ENCODE measurements at regions not wholly inside any gene's neighbourhood (a gene's known extent, or its start where the extent isn't known, plus 50 kb on each side); places are given as distances from the start of the nearest gene placed in this dataset.

DNA sequence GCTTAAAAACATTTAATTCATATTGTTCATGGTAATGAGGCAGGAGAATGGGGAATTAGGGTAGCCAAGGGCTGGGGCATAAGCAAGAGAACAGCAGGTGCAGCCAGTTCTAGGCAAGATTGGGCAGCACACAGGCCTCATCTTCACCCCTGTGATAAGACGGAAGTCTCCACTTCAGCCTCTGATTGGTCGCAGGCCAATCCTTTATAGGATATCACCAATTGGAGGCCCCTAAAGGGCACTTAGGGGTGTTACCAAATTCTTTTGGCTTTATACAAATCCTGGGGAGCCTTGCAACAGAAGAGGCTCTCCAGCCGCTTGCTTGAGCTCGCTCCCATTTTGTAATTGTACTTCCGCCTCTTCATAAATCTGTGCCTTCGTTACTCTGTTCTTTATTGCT is 231.1 kb downstream of the REEP3 start:
- Mint-ChIP-seq H3K36me3 (ENCODE audit: low read depth) (no peaks in the 10 kb centered on the region), H3K4me1 (peaks cover 12% of the 10 kb centered on the region), H3K4me3 (no peak overlapping the region), H3K27ac (no peak overlapping the region), H3K27me3 (ENCODE audit: insufficient read depth) (no peaks in the 10 kb centered on the region), H3K9me3 (peaks cover 4% of the 10 kb centered on the region)
- WGBS, 2 experiments (ENCODE audit: insufficient coverage in 1 of 2, insufficient read length in 1 of 2), result 92 to 97% methylated on average over 6 of the region's 6 CpGs
- TF ChIP-seq, protein P1, sequence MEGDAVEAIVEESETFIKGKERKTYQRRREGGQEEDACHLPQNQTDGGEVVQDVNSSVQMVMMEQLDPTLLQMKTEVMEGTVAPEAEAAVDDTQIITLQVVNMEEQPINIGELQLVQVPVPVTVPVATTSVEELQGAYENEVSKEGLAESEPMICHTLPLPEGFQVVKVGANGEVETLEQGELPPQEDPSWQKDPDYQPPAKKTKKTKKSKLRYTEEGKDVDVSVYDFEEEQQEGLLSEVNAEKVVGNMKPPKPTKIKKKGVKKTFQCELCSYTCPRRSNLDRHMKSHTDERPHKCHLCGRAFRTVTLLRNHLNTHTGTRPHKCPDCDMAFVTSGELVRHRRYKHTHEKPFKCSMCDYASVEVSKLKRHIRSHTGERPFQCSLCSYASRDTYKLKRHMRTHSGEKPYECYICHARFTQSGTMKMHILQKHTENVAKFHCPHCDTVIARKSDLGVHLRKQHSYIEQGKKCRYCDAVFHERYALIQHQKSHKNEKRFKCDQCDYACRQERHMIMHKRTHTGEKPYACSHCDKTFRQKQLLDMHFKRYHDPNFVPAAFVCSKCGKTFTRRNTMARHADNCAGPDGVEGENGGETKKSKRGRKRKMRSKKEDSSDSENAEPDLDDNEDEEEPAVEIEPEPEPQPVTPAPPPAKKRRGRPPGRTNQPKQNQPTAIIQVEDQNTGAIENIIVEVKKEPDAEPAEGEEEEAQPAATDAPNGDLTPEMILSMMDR (conservative IDR thresholded peaks at IDR 0.05), result no peak
- H3K4me1 ChIP-seq (ENCODE audit: control insufficient read depth, insufficient read depth, low read length), result no peaks in the 10 kb centered on the region
- no peak overlapping the region for H3K9ac ChIP-seq (ENCODE audit: extremely low read depth, low read length, poor library complexity, severe bottlenecking)
- no peaks in the 10 kb centered on the region for H3K9me3 ChIP-seq (ENCODE audit: control insufficient read depth, low read length)
- DNase-seq, result no peak
- H3K36me3 ChIP-seq (ENCODE audit: control insufficient read depth, insufficient read depth, low read length), result no peaks in the 10 kb centered on the region
- H3K27ac ChIP-seq (ENCODE audit: low read depth, low read length), result no peak overlapping the region
- H3K27me3 ChIP-seq (ENCODE audit: control insufficient read depth, insufficient read depth, low read length, poor library complexity, severe bottlenecking), result no peaks in the 10 kb centered on the region
- H3K4me3 ChIP-seq (ENCODE audit: low read length), result no peak overlapping the region

DNA sequence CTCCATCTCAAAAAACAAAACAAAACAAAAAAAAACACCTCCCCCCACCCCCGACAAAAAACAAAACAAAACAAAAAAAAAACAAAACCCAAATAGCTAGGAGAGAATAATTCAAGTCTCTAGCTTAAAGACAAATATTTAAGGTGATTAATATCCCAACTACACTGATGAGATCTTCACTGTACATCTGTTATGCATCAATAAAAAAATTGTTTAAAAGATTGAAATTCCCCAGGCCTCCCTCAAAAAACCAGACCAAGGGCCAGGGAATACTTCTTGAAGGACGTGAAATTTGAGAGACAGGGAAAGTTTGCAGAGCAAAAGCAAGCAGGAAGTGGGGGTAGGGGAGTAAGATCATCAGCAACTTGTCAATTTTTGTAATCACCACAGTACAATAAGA is 232.6 kb downstream of the REEP3 start:
- H3K4me1 ChIP-seq (ENCODE audit: control insufficient read depth, insufficient read depth, low read length), result no peaks in the 10 kb centered on the region
- Mint-ChIP-seq H3K4me1 (peaks cover 12% of the 10 kb centered on the region), H3K4me3 (no peak overlapping the region), H3K9me3 (no peaks in the 10 kb centered on the region), H3K27ac (no peak overlapping the region), H3K27me3 (ENCODE audit: insufficient read depth) (no peaks in the 10 kb centered on the region), H3K36me3 (ENCODE audit: low read depth) (no peaks in the 10 kb centered on the region)
- H3K27me3 ChIP-seq (ENCODE audit: control insufficient read depth, insufficient read depth, low read length, poor library complexity, severe bottlenecking), result no peaks in the 10 kb centered on the region
- H3K36me3 ChIP-seq (ENCODE audit: control insufficient read depth, insufficient read depth, low read length), result no peaks in the 10 kb centered on the region
- DNase-seq, result no peak
- no peak overlapping the region for H3K9ac ChIP-seq (ENCODE audit: extremely low read depth, low read length, poor library complexity, severe bottlenecking)
- no peak overlapping the region for H3K27ac ChIP-seq (ENCODE audit: low read depth, low read length)
- H3K9me3 ChIP-seq (ENCODE audit: control insufficient read depth, low read length), result no peaks in the 10 kb centered on the region
- 86% methylated on average over 2 of the region's 2 CpGs; no CpG with 5 or more reads in 1 of the 2 experiments for WGBS, 2 experiments (ENCODE audit: insufficient coverage in 1 of 2, insufficient read length in 1 of 2)
- TF ChIP-seq, protein P1 (conservative IDR thresholded peaks at IDR 0.05), result no peak
- no peak overlapping the region for H3K4me3 ChIP-seq (ENCODE audit: low read length)

DNA sequence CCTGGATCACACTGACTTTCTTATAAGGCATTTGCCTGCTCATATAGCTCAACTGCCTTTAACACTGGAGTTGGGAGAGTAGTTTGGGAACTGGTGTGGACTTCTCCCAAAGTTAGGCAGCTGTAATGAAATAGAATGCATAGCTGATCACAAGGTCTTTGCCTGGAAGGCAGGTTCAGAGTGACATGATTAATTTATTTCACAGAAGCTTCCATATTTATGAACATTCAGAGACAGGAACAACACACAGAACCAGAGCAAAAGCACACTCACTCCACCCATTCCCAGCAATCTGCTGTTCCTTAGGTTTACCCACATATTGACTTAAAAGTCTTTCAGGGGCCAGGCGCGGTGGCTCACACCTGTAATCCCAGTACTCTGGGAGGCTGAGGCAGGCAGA is 234.2 kb downstream of the REEP3 start:
- TF ChIP-seq, protein P1 (conservative IDR thresholded peaks at IDR 0.05), result no peak
- 81 to 99% methylated on average over 2 of the region's 2 CpGs for WGBS, 2 experiments (ENCODE audit: insufficient coverage in 1 of 2, insufficient read length in 1 of 2)
- DNase-seq, result no peak
- no peak overlapping the region for H3K27ac ChIP-seq (ENCODE audit: low read depth, low read length)
- H3K27me3 Mint-ChIP-seq (ENCODE audit: insufficient read depth), result no peaks in the 10 kb centered on the region
- H3K4me3 ChIP-seq (ENCODE audit: low read length), result no peak overlapping the region
- no peaks in the 10 kb centered on the region for H3K36me3 ChIP-seq (ENCODE audit: control insufficient read depth, insufficient read depth, low read length)
- H3K27me3 ChIP-seq (ENCODE audit: control insufficient read depth, insufficient read depth, low read length, poor library complexity, severe bottlenecking), result no peaks in the 10 kb centered on the region
- no peak overlapping the region for H3K27ac Mint-ChIP-seq
- H3K9me3 ChIP-seq (ENCODE audit: control insufficient read depth, low read length), result no peaks in the 10 kb centered on the region
- H3K4me3 Mint-ChIP-seq, result no peak overlapping the region
- no peaks in the 10 kb centered on the region for H3K9me3 Mint-ChIP-seq
- H3K36me3 Mint-ChIP-seq (ENCODE audit: low read depth), result no peaks in the 10 kb centered on the region
- H3K4me1 Mint-ChIP-seq, result peaks cover 6% of the 10 kb centered on the region
- no peaks in the 10 kb centered on the region for H3K4me1 ChIP-seq (ENCODE audit: control insufficient read depth, insufficient read depth, low read length)
- H3K9ac ChIP-seq (ENCODE audit: extremely low read depth, low read length, poor library complexity, severe bottlenecking), result no peak overlapping the region
